MCF 10A (cell line): ENCODE measurements at regions not wholly inside any gene's neighbourhood (a gene's known extent, or its start where the extent isn't known, plus 50 kb on each side); places are given as distances from the start of the nearest gene placed in this dataset.
"Not testable (repeated sequence)": the region's sequence is repeated elsewhere in the genome, so short reads cannot be mapped to it uniquely, and the experiment has no call there.

Experiments
- BruUV-seq: library from RNA; stranded (reverse); fragments of 400-500 nt; replicated peaks from 2 replicates; lab custom pipeline; 2021; lab: Mats Ljungman, UMichigan
- CTCF ChIA-PET: fragments of 300-600 bp; sonication (Branson Sonifier 250); formaldehyde crosslinking; extraction: SDS; loops from one replicate; lab custom pipeline; 2021; ENCODE audit warnings: antibody characterized with exemption, inconsistent platforms; lab: Yijun Ruan, JAX
- POLR2A ChIA-PET: fragments of 300-600, 350-650 bp; sonication (Branson Sonifier 250); formaldehyde crosslinking; extraction: SDS; loops from one replicate; lab custom pipeline; 2020; ENCODE audit warnings: antibody characterized with exemption, inconsistent platforms; lab: Yijun Ruan, JAX
- DNase-seq: peaks from one replicate; pipeline ENCODE4 v3.0.0-alpha.2; 2018; ENCODE audit not compliant: unreplicated experiment
- H3K27ac Mint-ChIP-seq: one replicate; pipeline ENCODE4 v1.8.0; 2022; ENCODE audit warnings: mild to moderate bottlenecking, low read depth, mixed read lengths; ENCODE audit not compliant: unreplicated experiment
- H3K27me3 Mint-ChIP-seq: one replicate; pipeline ENCODE4 v1.8.0; 2022; ENCODE audit warnings: mixed read lengths; ENCODE audit not compliant: insufficient read depth, unreplicated experiment
- H3K36me3 Mint-ChIP-seq: one replicate; pipeline ENCODE4 v1.8.0; 2022; ENCODE audit warnings: mild to moderate bottlenecking, moderate library complexity, mixed read lengths; ENCODE audit not compliant: insufficient read depth, unreplicated experiment
- H3K4me1 Mint-ChIP-seq: one replicate; pipeline ENCODE4 v1.8.0; 2022; ENCODE audit warnings: mixed read lengths; ENCODE audit not compliant: insufficient read depth, unreplicated experiment
- H3K4me3 Mint-ChIP-seq: one replicate; pipeline ENCODE4 v1.8.0; 2022; ENCODE audit warnings: mild to moderate bottlenecking, moderate library complexity, mixed read lengths; ENCODE audit not compliant: unreplicated experiment
- H3K9me3 Mint-ChIP-seq: one replicate; pipeline ENCODE4 v1.8.0; 2022; ENCODE audit warnings: mixed read lengths; ENCODE audit not compliant: unreplicated experiment
- intact Hi-C: fragments of 100-400 bp; cut with micrococcal nuclease; formaldehyde crosslinking; loops from 2 replicates; pipeline ENCODE4 v1.14.1; 2022
- TF ChIP-seq, protein P1 (sequence below): fragments of 200-600 bp; IDR thresholded peaks from one replicate; pipeline ENCODE4 v1.8.0; 2022; ENCODE audit warnings: antibody characterized with exemption, mild to moderate bottlenecking; ENCODE audit not compliant: unreplicated experiment

GRCh38 chr3:74905478-74905877, 291.0 kb upstream of the CNTN3 start:
- H3K36me3 Mint-ChIP-seq = no peaks in the 10 kb centered on the region
- ChIA-PET POLR2A (no interaction called here), CTCF (no interaction called here)
- H3K4me3 Mint-ChIP-seq = no peak overlapping the region
- no peak for DNase-seq
- peaks cover 5% of the 10 kb centered on the region for H3K9me3 Mint-ChIP-seq
- no peaks in the 10 kb centered on the region for H3K4me1 Mint-ChIP-seq
- no TSS peak for BruUV-seq
- H3K27ac Mint-ChIP-seq = no peak overlapping the region
- intact Hi-C loops = no loop called here
- TF ChIP-seq, protein P1, sequence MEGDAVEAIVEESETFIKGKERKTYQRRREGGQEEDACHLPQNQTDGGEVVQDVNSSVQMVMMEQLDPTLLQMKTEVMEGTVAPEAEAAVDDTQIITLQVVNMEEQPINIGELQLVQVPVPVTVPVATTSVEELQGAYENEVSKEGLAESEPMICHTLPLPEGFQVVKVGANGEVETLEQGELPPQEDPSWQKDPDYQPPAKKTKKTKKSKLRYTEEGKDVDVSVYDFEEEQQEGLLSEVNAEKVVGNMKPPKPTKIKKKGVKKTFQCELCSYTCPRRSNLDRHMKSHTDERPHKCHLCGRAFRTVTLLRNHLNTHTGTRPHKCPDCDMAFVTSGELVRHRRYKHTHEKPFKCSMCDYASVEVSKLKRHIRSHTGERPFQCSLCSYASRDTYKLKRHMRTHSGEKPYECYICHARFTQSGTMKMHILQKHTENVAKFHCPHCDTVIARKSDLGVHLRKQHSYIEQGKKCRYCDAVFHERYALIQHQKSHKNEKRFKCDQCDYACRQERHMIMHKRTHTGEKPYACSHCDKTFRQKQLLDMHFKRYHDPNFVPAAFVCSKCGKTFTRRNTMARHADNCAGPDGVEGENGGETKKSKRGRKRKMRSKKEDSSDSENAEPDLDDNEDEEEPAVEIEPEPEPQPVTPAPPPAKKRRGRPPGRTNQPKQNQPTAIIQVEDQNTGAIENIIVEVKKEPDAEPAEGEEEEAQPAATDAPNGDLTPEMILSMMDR = no peak
- no peaks in the 10 kb centered on the region for H3K27me3 Mint-ChIP-seq

- no peaks in the 10 kb centered on the region for H3K36me3 Mint-ChIP-seq
- H3K27me3 Mint-ChIP-seq = no peaks in the 10 kb centered on the region
- no peaks in the 10 kb centered on the region for H3K9me3 Mint-ChIP-seq
- DNase-seq = no peak
- CTCF ChIA-PET = no interaction called here
- no peak overlapping the region for H3K27ac Mint-ChIP-seq
- no peak overlapping the region for H3K4me3 Mint-ChIP-seq
- no TSS peak for BruUV-seq
- TF ChIP-seq, protein P1 = no peak
- H3K4me1 Mint-ChIP-seq = no peaks in the 10 kb centered on the region
- intact Hi-C loops = no loop called here
- POLR2A ChIA-PET = no interaction called here
Measured at GRCh38 chr3:74904646-74905045, 290.2 kb upstream of the CNTN3 start.

- CTCF ChIA-PET = interaction anchor here (0.6 kb wide), 1 partner anchor 1286 kb away, joined by 3 read pairs; no protein-coding TSS in a partner anchor
- POLR2A ChIA-PET, H3K27ac Mint-ChIP-seq, DNase-seq, H3K27me3 Mint-ChIP-seq, intact Hi-C loops, H3K4me3 Mint-ChIP-seq, BruUV-seq, H3K36me3 Mint-ChIP-seq, H3K4me1 Mint-ChIP-seq: not testable (repeated sequence)
- H3K9me3 Mint-ChIP-seq = peaks cover 13% of the 10 kb centered on the region
Measured at GRCh38 chr3:74899796-74900516, 285.5 kb upstream of the CNTN3 start.

DNA sequence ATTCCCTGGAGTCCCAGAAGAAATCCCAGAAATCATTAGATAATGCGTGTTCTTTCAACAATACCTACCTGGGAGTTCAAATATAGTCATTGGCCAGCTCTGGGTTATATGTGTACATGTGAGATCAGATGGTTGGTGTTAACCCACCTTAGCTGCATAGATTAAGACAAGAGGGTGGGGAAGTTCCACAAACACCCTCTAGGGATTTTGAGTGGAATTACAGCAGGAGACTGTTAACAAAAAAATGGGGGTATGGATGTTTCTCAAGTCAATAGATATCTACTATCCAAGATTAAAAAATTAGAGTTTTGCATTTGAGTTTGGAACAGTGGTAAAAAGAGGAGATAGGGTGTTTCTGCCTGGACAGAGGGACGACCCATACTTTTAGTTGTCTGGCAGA, 282.5 kb upstream of the CNTN3 start:
- TF ChIP-seq, protein P1 = peak; percentile 21
- no peak overlapping the region for H3K4me3 Mint-ChIP-seq
- H3K36me3 Mint-ChIP-seq = no peaks in the 10 kb centered on the region
- H3K9me3 Mint-ChIP-seq = peaks cover 13% of the 10 kb centered on the region
- H3K27me3 Mint-ChIP-seq = no peaks in the 10 kb centered on the region
- no peak overlapping the region for H3K27ac Mint-ChIP-seq
- ChIA-PET POLR2A (no interaction called here), CTCF (interaction anchor here (0.6 kb wide), 1 partner anchor 198 kb away, joined by 3 read pairs; no protein-coding TSS in a partner anchor)
- no TSS peak for BruUV-seq
- intact Hi-C loops = no loop called here
- H3K4me1 Mint-ChIP-seq = no peaks in the 10 kb centered on the region
- DNase-seq = peak; percentile 11
